ENCODE measurements at regions not wholly inside any gene's neighbourhood (a gene's known extent, or its start where the extent isn't known, plus 50 kb on each side); places are given as distances from the start of the nearest gene placed in this dataset.
"Not testable (repeated sequence)": the region's sequence is repeated elsewhere in the genome, so short reads cannot be mapped to it uniquely, and the experiment has no call there.

GRCh38 chrX:14303891-14304290, 225.4 kb upstream of the GLRA2 start:
- Histone ChIP-seq H3K4me2 (ENCODE audit: low read depth, low read length) (no peak overlapping the region), H4K20me1 (ENCODE audit: insufficient read depth, low read length) (no peaks in the 10 kb centered on the region), H3K27ac (ENCODE audit: extremely low read length, insufficient read depth, low read length) (no peak overlapping the region), H3K4me3 (replicated peaks in 1 of 3; ENCODE audit: insufficient read depth in 1 of 3, low read depth in 2 of 3, low read length in 3 of 3) (no peak overlapping the region), H3K27me3 (ENCODE audit: control insufficient read depth in 1 of 2, insufficient read depth in 2 of 2, low read length in 2 of 2) (no peaks in the 10 kb centered on the region), H2AFZ (ENCODE audit: low read length) (no peak overlapping the region), H3K9ac (ENCODE audit: insufficient read depth, low read depth, low read length) (no peak overlapping the region), H3K4me1 (ENCODE audit: insufficient read depth, low read length) (no peaks in the 10 kb centered on the region), H3K36me3 (replicated peaks in 1 of 2; ENCODE audit: control insufficient read depth in 1 of 2, insufficient read depth in 2 of 2, low read length in 2 of 2) (no peaks in the 10 kb centered on the region), H3K79me2 (ENCODE audit: insufficient read depth, low read length) (no peaks in the 10 kb centered on the region), H3K9me3 (ENCODE audit: low read length) (no peaks in the 10 kb centered on the region)
- in situ Hi-C loops (cut with HindIII; ENCODE audit: extremely low pct_ligation_motif_present, low pct_unique_long_range_greater_than_20kb) (no loop called here), intact Hi-C loops (cut with micrococcal nuclease; ENCODE audit: unreplicated experiment) (no loop called here)
- BruUV-seq (replicated peaks): no TSS peak
- no peak for FAIRE-seq
- TF ChIP-seq ZBTB20 (CRISPR knock-in tag; IDR thresholded peaks at IDR 0.05; ENCODE audit: borderline replicate concordance, low read depth) (no peak), JARID2 (CRISPR knock-in tag; IDR thresholded peaks at IDR 0.05; ENCODE audit: insufficient replicate concordance) (no peak), ZNF777 (CRISPR knock-in tag; IDR thresholded peaks at IDR 0.05) (no peak)
- no peak for ATAC-seq
- DNase-seq (ENCODE audit: low spot score): no peak
- WGBS (ENCODE audit: low lambda C conversion rate): 50% methylated on average over 2 of the region's 2 CpGs
- POLR2A ChIA-PET: no interaction called here
- CTCF ChIA-PET (ENCODE audit: low intra/inter-chr PET ratio, low total read pairs): no interaction called here

- H3K4me2 ChIP-seq (ENCODE audit: low read depth, low read length); FAIRE-seq; H3K79me2 ChIP-seq (ENCODE audit: insufficient read depth, low read length); DNase-seq (ENCODE audit: low spot score); in situ Hi-C loops (cut with HindIII; ENCODE audit: extremely low pct_ligation_motif_present, low pct_unique_long_range_greater_than_20kb); H3K9me3 ChIP-seq (ENCODE audit: low read length); POLR2A ChIA-PET; H2AFZ ChIP-seq (ENCODE audit: low read length); intact Hi-C loops (cut with micrococcal nuclease; ENCODE audit: unreplicated experiment); ATAC-seq; H3K9ac ChIP-seq (ENCODE audit: insufficient read depth, low read depth, low read length); H3K36me3 ChIP-seq (replicated peaks in 1 of 2; ENCODE audit: control insufficient read depth in 1 of 2, insufficient read depth in 2 of 2, low read length in 2 of 2); BruUV-seq (replicated peaks); H3K27me3 ChIP-seq (ENCODE audit: control insufficient read depth in 1 of 2, insufficient read depth in 2 of 2, low read length in 2 of 2); H3K4me1 ChIP-seq (ENCODE audit: insufficient read depth, low read length); H3K27ac ChIP-seq (ENCODE audit: extremely low read length, insufficient read depth, low read length); H4K20me1 ChIP-seq (ENCODE audit: insufficient read depth, low read length); CTCF ChIA-PET (ENCODE audit: low intra/inter-chr PET ratio, low total read pairs); H3K4me3 ChIP-seq (replicated peaks in 1 of 3; ENCODE audit: insufficient read depth in 1 of 3, low read depth in 2 of 3, low read length in 3 of 3): not testable (repeated sequence)
- no CpG with 5 or more reads among the region's 28 CpGs for WGBS (ENCODE audit: low lambda C conversion rate)
Measured at GRCh38 chrX:14302561-14302960, 226.8 kb upstream of the GLRA2 start.

DNA sequence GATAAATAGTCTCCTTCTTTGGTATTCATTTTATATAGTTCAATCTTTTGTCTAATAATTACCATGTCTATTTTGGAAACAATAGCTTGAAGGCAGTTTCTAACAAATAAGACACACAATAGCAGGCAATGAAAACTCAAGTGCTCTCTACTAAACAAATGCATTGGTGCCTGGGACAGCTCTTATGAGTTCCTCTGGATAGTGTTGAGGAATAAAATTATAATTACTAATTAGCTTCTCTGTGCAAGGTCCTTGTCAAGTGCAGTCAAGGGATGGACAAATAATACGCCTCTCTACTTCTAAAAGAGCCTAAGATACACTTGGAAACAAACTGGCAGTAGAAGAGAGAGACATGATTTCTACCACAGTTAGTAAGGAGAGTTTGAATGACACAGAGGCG, 229.0 kb upstream of the GLRA2 start:
- Histone ChIP-seq H3K4me2 (ENCODE audit: low read depth, low read length) (no peak overlapping the region), H3K79me2 (ENCODE audit: insufficient read depth, low read length) (no peaks in the 10 kb centered on the region), H3K9ac (ENCODE audit: insufficient read depth, low read depth, low read length) (no peak overlapping the region), H3K4me3 (replicated peaks in 1 of 3; ENCODE audit: insufficient read depth in 1 of 3, low read depth in 2 of 3, low read length in 3 of 3) (no peak overlapping the region), H3K36me3 (replicated peaks in 1 of 2; ENCODE audit: control insufficient read depth in 1 of 2, insufficient read depth in 2 of 2, low read length in 2 of 2) (no peaks in the 10 kb centered on the region), H3K4me1 (ENCODE audit: insufficient read depth, low read length) (no peaks in the 10 kb centered on the region), H2AFZ (ENCODE audit: low read length) (no peak overlapping the region), H3K27me3 (ENCODE audit: control insufficient read depth in 1 of 2, insufficient read depth in 2 of 2, low read length in 2 of 2) (no peaks in the 10 kb centered on the region), H3K9me3 (ENCODE audit: low read length) (no peaks in the 10 kb centered on the region), H4K20me1 (ENCODE audit: insufficient read depth, low read length) (no peaks in the 10 kb centered on the region), H3K27ac (ENCODE audit: extremely low read length, insufficient read depth, low read length) (no peak overlapping the region)
- intact Hi-C loops (cut with micrococcal nuclease; ENCODE audit: unreplicated experiment) (no loop called here), in situ Hi-C loops (cut with HindIII; ENCODE audit: extremely low pct_ligation_motif_present, low pct_unique_long_range_greater_than_20kb) (no loop called here)
- FAIRE-seq (no peak), DNase-seq (ENCODE audit: low spot score) (no peak), ATAC-seq (no peak)
- no TSS peak for BruUV-seq (replicated peaks)
- 0% methylated on average over 2 of the region's 2 CpGs for WGBS (ENCODE audit: low lambda C conversion rate)
- POLR2A ChIA-PET: no interaction called here
- CTCF ChIA-PET (ENCODE audit: low intra/inter-chr PET ratio, low total read pairs): no interaction called here
- TF ChIP-seq SKI (IDR thresholded peaks at IDR 0.05; ENCODE audit: partially characterized antibody) (no peak), SMC3 (IDR thresholded peaks at IDR 0.05; ENCODE audit: low read length) (no peak), ZNF513 (CRISPR knock-in tag; conservative IDR thresholded peaks at IDR 0.05) (no peak), WIZ (CRISPR knock-in tag; IDR thresholded peaks at IDR 0.05) (no peak), EZH2 (conservative IDR thresholded peaks at IDR 0.05; ENCODE audit: low read depth, low read length) (no peak), MZF1 (CRISPR knock-in tag; IDR thresholded peaks at IDR 0.05; ENCODE audit: borderline replicate concordance) (no peak), SNAPC2 (CRISPR knock-in tag; IDR thresholded peaks at IDR 0.05) (no peak)
